Eye (tissue), 1 donor: ENCODE measurements at regions not wholly inside any gene's neighbourhood (a gene's known extent, or its start where the extent isn't known, plus 50 kb on each side); places are given as distances from the start of the nearest gene placed in this dataset.
"Not testable (repeated sequence)": the region's sequence is repeated elsewhere in the genome, so short reads cannot be mapped to it uniquely, and the experiment has no call there.

Source experiments
- DNase-seq: peaks from one replicate; pipeline ENCODE4 v3.0.0-alpha.2; 2015

- peak; percentile 98 for DNase-seq
These were observed 130.3 kb upstream of the BTN3A2 start for GRCh38 chr6:26234421-26235301.

GRCh38 chr6:26235302-26235670, 129.7 kb upstream of the BTN3A2 start:
- DNase-seq = peak; percentile 92

- DNase-seq = not testable (repeated sequence)
These were observed 125.6 kb upstream of the BTN3A2 start for GRCh38 chr6:26239415-26239814.

- DNase-seq = peak; percentile 97
These were observed 124.6 kb upstream of the BTN3A2 start for GRCh38 chr6:26240157-26241032.

- no peak for DNase-seq
These were observed 123.7 kb upstream of the BTN3A2 start for GRCh38 chr6:26241033-26241895.

- no peak for DNase-seq
These were observed 121.9 kb upstream of the BTN3A2 start for GRCh38 chr6:26243132-26243531.

- DNase-seq = no peak
These were observed 121.2 kb upstream of the BTN3A2 start for GRCh38 chr6:26243752-26244151.

GRCh38 chr6:26246058-26246457, 118.9 kb upstream of the BTN3A2 start:
- DNase-seq = no peak

GRCh38 chr6:26246553-26246952, 118.4 kb upstream of the BTN3A2 start:
- DNase-seq = no peak

- no peak for DNase-seq
These were observed 115.4 kb upstream of the BTN3A2 start for GRCh38 chr6:26249707-26249956.

- DNase-seq = peak; percentile 91
These were observed 114.9 kb upstream of the BTN3A2 start for GRCh38 chr6:26249957-26250697.

GRCh38 chr6:26250698-26251044, 114.3 kb upstream of the BTN3A2 start:
- DNase-seq = peak; percentile 94

- peak; percentile 95 for DNase-seq
These were observed 113.5 kb upstream of the BTN3A2 start for GRCh38 chr6:26251354-26252076.

- peak; percentile 70 for DNase-seq
These were observed 112.9 kb upstream of the BTN3A2 start for GRCh38 chr6:26252077-26252472.

GRCh38 chr6:26254724-26255123, 110.3 kb upstream of the BTN3A2 start:
- no peak for DNase-seq

- no peak for DNase-seq
These were observed 107.7 kb upstream of the BTN3A2 start for GRCh38 chr6:26257272-26257671.

GRCh38 chr6:26258212-26258977, 106.6 kb upstream of the BTN3A2 start:
- DNase-seq = no peak

- DNase-seq = no peak
These were observed 104.8 kb upstream of the BTN3A2 start for GRCh38 chr6:26260110-26260637.

GRCh38 chr6:26260725-26261490, 104.1 kb upstream of the BTN3A2 start:
- DNase-seq = no peak

- no peak for DNase-seq
These were observed 100.5 kb upstream of the BTN3A2 start for GRCh38 chr6:26264547-26264946.
